ENCODE measurements at regions not wholly inside any gene's neighbourhood (a gene's known extent, or its start where the extent isn't known, plus 50 kb on each side); places are given as distances from the start of the nearest gene placed in this dataset.

DNA sequence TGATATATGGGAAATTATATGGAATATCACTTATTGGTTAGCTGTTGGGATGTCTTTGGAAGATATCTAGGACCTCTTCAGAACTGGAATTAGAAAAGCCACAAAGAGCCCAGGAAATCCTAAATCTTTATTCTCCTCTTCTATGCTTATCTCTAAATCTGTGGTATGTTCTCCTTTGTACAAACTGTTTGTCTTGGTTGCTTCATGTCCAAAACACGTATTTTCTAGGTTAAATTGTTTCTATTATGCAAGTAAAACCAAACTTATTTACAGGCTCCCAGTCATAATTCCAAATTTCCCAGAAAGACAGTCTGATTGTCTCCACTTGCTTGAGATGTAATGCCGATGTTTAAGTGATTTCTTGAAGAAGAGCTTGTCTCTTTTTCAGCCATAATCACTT, 650.9 kb downstream of the CDH11 start:
- TF ChIP-seq SIN3A (IDR thresholded peaks at IDR 0.05; ENCODE audit: borderline replicate concordance, insufficient read depth, low read length) (no peak), POLR2AphosphoS5 (IDR thresholded peaks at IDR 0.05; ENCODE audit: low read depth, low read length) (no peak), TAF1 (IDR thresholded peaks at IDR 0.05; ENCODE audit: borderline replicate concordance, insufficient read depth, low read length) (no peak), FOXP2 (optimal IDR thresholded peaks at IDR 0.05; ENCODE audit: borderline replicate concordance, extremely low read depth, extremely low read length, insufficient read depth) (no peak)
- TF ChIP-seq, protein P1, sequence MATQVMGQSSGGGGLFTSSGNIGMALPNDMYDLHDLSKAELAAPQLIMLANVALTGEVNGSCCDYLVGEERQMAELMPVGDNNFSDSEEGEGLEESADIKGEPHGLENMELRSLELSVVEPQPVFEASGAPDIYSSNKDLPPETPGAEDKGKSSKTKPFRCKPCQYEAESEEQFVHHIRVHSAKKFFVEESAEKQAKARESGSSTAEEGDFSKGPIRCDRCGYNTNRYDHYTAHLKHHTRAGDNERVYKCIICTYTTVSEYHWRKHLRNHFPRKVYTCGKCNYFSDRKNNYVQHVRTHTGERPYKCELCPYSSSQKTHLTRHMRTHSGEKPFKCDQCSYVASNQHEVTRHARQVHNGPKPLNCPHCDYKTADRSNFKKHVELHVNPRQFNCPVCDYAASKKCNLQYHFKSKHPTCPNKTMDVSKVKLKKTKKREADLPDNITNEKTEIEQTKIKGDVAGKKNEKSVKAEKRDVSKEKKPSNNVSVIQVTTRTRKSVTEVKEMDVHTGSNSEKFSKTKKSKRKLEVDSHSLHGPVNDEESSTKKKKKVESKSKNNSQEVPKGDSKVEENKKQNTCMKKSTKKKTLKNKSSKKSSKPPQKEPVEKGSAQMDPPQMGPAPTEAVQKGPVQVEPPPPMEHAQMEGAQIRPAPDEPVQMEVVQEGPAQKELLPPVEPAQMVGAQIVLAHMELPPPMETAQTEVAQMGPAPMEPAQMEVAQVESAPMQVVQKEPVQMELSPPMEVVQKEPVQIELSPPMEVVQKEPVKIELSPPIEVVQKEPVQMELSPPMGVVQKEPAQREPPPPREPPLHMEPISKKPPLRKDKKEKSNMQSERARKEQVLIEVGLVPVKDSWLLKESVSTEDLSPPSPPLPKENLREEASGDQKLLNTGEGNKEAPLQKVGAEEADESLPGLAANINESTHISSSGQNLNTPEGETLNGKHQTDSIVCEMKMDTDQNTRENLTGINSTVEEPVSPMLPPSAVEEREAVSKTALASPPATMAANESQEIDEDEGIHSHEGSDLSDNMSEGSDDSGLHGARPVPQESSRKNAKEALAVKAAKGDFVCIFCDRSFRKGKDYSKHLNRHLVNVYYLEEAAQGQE (IDR thresholded peaks at IDR 0.05; ENCODE audit: insufficient read depth in 1 of 2, low read depth in 2 of 2, low read length in 2 of 2), result no peak

DNA sequence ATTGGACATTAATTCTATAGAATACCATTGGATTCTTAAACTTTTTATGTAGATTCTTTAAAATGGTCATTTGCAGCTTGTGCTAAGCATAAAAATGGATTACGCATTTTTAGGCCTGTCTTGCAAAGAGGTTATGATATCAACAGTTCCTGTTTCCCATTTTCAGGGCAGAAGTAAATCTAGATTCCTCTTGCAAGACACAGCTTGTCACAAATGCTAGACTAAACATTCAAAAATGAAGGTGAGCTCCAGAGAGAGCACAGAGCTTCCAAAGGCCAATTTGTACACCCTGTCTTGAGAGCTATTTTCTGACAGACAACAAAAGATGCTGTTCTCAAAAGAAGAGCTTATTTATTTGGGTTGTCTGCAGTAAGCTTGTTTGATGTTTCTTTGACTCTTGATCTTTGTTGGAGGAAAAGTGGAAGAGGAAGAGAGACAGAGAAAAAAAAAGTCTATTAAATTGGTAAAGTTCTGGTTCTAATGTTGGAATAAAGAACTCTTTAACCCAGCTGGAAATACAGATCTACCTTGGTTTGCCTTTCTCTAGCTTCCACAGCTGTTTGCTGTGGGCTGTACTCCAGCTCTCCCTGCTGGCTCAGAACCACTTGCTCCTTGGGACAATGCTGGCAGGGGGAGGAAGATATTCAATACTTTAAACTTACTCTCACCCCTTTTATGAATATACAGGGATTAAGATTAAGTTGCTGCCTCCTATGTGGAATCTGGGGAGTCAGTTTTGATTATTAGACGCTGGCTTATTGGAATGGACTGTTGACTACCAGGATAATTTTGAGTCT, 651.8 kb downstream of the CDH11 start:
- no peak for TF ChIP-seq FOXP2 (optimal IDR thresholded peaks at IDR 0.05; ENCODE audit: borderline replicate concordance, extremely low read depth, extremely low read length, insufficient read depth)
- no peak for TF ChIP-seq POLR2AphosphoS5 (IDR thresholded peaks at IDR 0.05; ENCODE audit: low read depth, low read length)

DNA sequence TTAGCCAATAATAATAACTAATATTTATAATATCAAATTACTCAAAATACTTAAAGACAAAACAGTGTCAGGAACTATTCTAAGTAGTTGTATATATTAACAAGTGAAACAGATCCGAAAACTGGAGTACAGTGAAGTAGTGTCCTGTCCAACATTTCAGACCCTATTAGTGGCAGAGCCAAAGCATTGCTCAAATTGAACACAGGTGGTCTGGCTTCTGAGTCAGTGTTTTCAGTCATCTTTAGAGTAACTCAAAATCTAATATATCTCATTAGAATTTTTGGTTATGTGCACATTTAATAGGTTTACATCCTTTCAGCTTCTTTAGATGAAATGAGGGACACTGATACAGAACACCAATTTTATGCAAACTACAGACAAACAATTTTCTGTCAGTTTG, 652.5 kb downstream of the CDH11 start:
- TF ChIP-seq SIN3A (IDR thresholded peaks at IDR 0.05; ENCODE audit: borderline replicate concordance, insufficient read depth, low read length), result no peak
- TF ChIP-seq, protein P1 (IDR thresholded peaks at IDR 0.05; ENCODE audit: insufficient read depth in 1 of 2, low read depth in 2 of 2, low read length in 2 of 2), result no peak

DNA sequence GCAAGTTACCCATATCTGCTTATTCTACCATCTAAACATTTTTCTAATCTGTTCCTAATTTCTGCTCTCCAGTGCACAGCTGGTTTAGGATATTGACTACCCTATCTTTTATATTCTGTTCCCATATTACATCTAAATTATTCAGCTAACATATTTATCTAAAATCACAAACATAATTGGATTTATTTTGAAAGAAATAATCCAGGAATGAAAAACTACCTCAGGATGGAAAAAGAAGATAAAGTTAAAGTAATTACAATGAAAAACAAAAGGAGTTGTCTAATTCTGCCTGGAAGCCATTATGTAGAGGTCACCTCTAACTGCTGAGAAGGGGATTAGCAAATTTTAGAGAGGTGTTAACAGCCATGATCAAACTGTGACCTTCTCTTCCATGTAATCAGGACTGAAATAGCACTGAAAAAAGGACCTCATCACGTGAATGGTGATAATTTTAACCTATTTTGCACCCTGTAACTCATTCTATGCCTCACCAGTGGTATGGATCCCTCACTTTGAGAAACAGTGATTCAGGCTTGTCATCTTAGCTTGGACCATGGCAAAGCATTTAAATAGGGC, 653.3 kb downstream of the CDH11 start:
- no peak for TF ChIP-seq SIN3A (IDR thresholded peaks at IDR 0.05; ENCODE audit: borderline replicate concordance, insufficient read depth, low read length)
- no peak for TF ChIP-seq FOXP2 (optimal IDR thresholded peaks at IDR 0.05; ENCODE audit: borderline replicate concordance, extremely low read depth, extremely low read length, insufficient read depth)
- TF ChIP-seq, protein P1 (IDR thresholded peaks at IDR 0.05; ENCODE audit: insufficient read depth in 1 of 2, low read depth in 2 of 2, low read length in 2 of 2), result no peak

DNA sequence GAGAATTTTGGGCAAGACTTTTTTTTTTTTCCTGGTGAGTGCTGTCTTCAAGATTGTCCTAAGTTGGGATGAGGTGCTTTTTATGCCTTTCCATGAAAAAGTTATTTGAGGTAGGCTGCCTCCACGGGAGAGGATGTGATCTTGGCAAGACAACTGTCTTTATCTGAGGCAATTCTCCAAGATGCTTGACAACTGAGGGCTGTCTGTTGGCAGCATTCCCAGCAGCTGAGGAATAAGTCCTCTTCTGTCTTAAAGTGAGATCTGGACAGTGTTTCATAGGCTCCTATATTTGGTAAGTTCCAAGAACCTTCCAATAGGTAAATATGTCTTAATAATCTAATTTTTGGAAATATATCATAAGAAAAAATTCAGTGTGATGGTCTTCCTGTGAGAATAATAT, 662.0 kb downstream of the CDH11 start:
- no peak for TF ChIP-seq POLR2AphosphoS5 (IDR thresholded peaks at IDR 0.05; ENCODE audit: low read depth, low read length)
- TF ChIP-seq FOXP2 (optimal IDR thresholded peaks at IDR 0.05; ENCODE audit: borderline replicate concordance, extremely low read depth, extremely low read length, insufficient read depth), result no peak
- TF ChIP-seq, protein P1 (IDR thresholded peaks at IDR 0.05; ENCODE audit: insufficient read depth in 1 of 2, low read depth in 2 of 2, low read length in 2 of 2), result no peak
- TF ChIP-seq SIN3A (IDR thresholded peaks at IDR 0.05; ENCODE audit: borderline replicate concordance, insufficient read depth, low read length), result no peak
- TF ChIP-seq TAF1 (IDR thresholded peaks at IDR 0.05; ENCODE audit: borderline replicate concordance, insufficient read depth, low read length), result no peak

All from PFSK-1 (cell line).